GM21423 (cell line): ENCODE measurements at regions not wholly inside any gene's neighbourhood (a gene's known extent, or its start where the extent isn't known, plus 50 kb on each side); places are given as distances from the start of the nearest gene placed in this dataset.
A peak's percentile ranks its signal among the peaks of the same experiment; 100 is the strongest.

Source experiments
- ATAC-seq: cut with Tn5 transposase; IDR thresholded peaks from one replicate; pipeline ENCODE4 v1.9.1; 2021; ENCODE audit warnings: mild to moderate bottlenecking, moderate library complexity; ENCODE audit not compliant: unreplicated experiment

- ATAC-seq = no peak
These were observed 446.0 kb downstream of the MTRR start for GRCh38 chr5:8314965-8315364.

GRCh38 chr5:8316608-8317280, 447.8 kb downstream of the MTRR start:
- no peak for ATAC-seq

GRCh38 chr5:8317335-8317734, 448.4 kb downstream of the MTRR start:
- no peak for ATAC-seq

- ATAC-seq = no peak
These were observed 451.3 kb downstream of the MTRR start for GRCh38 chr5:8320244-8320643.

GRCh38 chr5:8321272-8321671, 452.3 kb downstream of the MTRR start:
- no peak for ATAC-seq

GRCh38 chr5:8322484-8322883, 453.5 kb downstream of the MTRR start:
- no peak for ATAC-seq

GRCh38 chr5:8327016-8327415, 458.1 kb downstream of the MTRR start:
- ATAC-seq = no peak

- ATAC-seq = no peak
These were observed 460.8 kb downstream of the MTRR start for GRCh38 chr5:8329773-8330172.

GRCh38 chr5:8332666-8333445, 463.9 kb downstream of the MTRR start:
- no peak for ATAC-seq

- ATAC-seq = no peak
These were observed 464.5 kb downstream of the MTRR start for GRCh38 chr5:8333485-8333884.

- ATAC-seq = no peak
These were observed 465.0 kb downstream of the MTRR start for GRCh38 chr5:8333977-8334376.

- no peak for ATAC-seq
These were observed 471.3 kb downstream of the MTRR start for GRCh38 chr5:8340261-8340660.

- no peak for ATAC-seq
These were observed 471.9 kb downstream of the MTRR start for GRCh38 chr5:8340739-8341344.

GRCh38 chr5:8341406-8341805, 472.5 kb downstream of the MTRR start:
- ATAC-seq = no peak

- ATAC-seq = no peak
These were observed 479.0 kb downstream of the MTRR start for GRCh38 chr5:8347984-8348383.

GRCh38 chr5:8349855-8350254, 480.9 kb downstream of the MTRR start:
- ATAC-seq = peak; percentile 98

GRCh38 chr5:8350644-8351339, 481.8 kb downstream of the MTRR start:
- no peak for ATAC-seq

- no peak for ATAC-seq
These were observed 487.0 kb downstream of the MTRR start for GRCh38 chr5:8355981-8356380.

GRCh38 chr5:8360012-8360411, 491.1 kb downstream of the MTRR start:
- ATAC-seq = no peak

- ATAC-seq = no peak
These were observed 493.5 kb downstream of the MTRR start for GRCh38 chr5:8362495-8362894.

GRCh38 chr5:8363138-8363537, 494.2 kb downstream of the MTRR start:
- no peak for ATAC-seq

- no peak for ATAC-seq
These were observed 497.3 kb downstream of the MTRR start for GRCh38 chr5:8366266-8366665.
